Erythroblast (primary cell): ENCODE measurements at regions not wholly inside any gene's neighbourhood (a gene's known extent, or its start where the extent isn't known, plus 50 kb on each side); places are given as distances from the start of the nearest gene placed in this dataset.

ENCODE experiments used
- DNase-seq, 2 experiments: peaks; one replicate each; lab custom pipeline; 2025; lab: John Stamatoyannopoulos, UW
- GATA1 ChIP-seq: IDR thresholded peaks from 2 replicates; pipeline ENCODE4 v1.6.1; 2011; ENCODE audit warnings: low read depth, mild to moderate bottlenecking, control low read depth, low read length, moderate library complexity
- POLR2A ChIP-seq: IDR thresholded peaks from 2 replicates; pipeline ENCODE4 v1.6.1; 2011; ENCODE audit warnings: mild to moderate bottlenecking, low read length

GRCh38 chr12:103050273-103050672 is 92.8 kb downstream of the ASCL1 start:
- no peak for DNase-seq
- TF ChIP-seq POLR2A = no peak
- no peak for TF ChIP-seq GATA1

GRCh38 chr12:103053089-103053488 is 95.6 kb downstream of the ASCL1 start:
- no peak for DNase-seq
- no peak for TF ChIP-seq POLR2A
- no peak for TF ChIP-seq GATA1

GRCh38 chr12:103073630-103074029 is 116.2 kb downstream of the ASCL1 start:
- TF ChIP-seq GATA1 (no peak), POLR2A (no peak)
- DNase-seq = no peak

- DNase-seq = no peak
- TF ChIP-seq POLR2A (no peak), GATA1 (no peak)
These were observed 118.4 kb downstream of the ASCL1 start for GRCh38 chr12:103075848-103076247.

- no peak for TF ChIP-seq GATA1
- no peak for TF ChIP-seq POLR2A
These were observed 119.8 kb downstream of the ASCL1 start for GRCh38 chr12:103077108-103077773.

GRCh38 chr12:103085541-103085940 is 128.1 kb downstream of the ASCL1 start:
- no peak for DNase-seq
- TF ChIP-seq POLR2A = no peak
- no peak for TF ChIP-seq GATA1

More at GRCh38 chr12:103077108-103077773, 119.8 kb downstream of the ASCL1 start:
- no peak for DNase-seq

- no peak for DNase-seq
- no peak for TF ChIP-seq GATA1
These were observed 129.0 kb downstream of the ASCL1 start for GRCh38 chr12:103086471-103086870.

- TF ChIP-seq GATA1 = no peak
- no peak for TF ChIP-seq POLR2A
- DNase-seq = no peak
These were observed 136.1 kb downstream of the ASCL1 start for GRCh38 chr12:103093499-103094106.

- no peak for DNase-seq
- TF ChIP-seq POLR2A (no peak), GATA1 (no peak)
These were observed 140.0 kb downstream of the ASCL1 start for GRCh38 chr12:103097496-103097895.

- DNase-seq = no peak
- no peak for TF ChIP-seq GATA1
- TF ChIP-seq POLR2A = no peak
These were observed 142.9 kb downstream of the ASCL1 start for GRCh38 chr12:103100257-103100831.

GRCh38 chr12:103102225-103102744 is 144.8 kb downstream of the ASCL1 start:
- TF ChIP-seq POLR2A = no peak
- no peak for TF ChIP-seq GATA1
- no peak for DNase-seq

- no peak for DNase-seq
- TF ChIP-seq POLR2A (no peak), GATA1 (no peak)
These were observed 148.6 kb downstream of the ASCL1 start for GRCh38 chr12:103105971-103106597.

GRCh38 chr12:103109861-103110260 is 152.4 kb downstream of the ASCL1 start:
- no peak for DNase-seq
- TF ChIP-seq GATA1 = no peak
- no peak for TF ChIP-seq POLR2A
